GM19397 (cell line): ENCODE measurements at regions not wholly inside any gene's neighbourhood (a gene's known extent, or its start where the extent isn't known, plus 50 kb on each side); places are given as distances from the start of the nearest gene placed in this dataset.
A peak's percentile ranks its signal among the peaks of the same experiment; 100 is the strongest.
"Not testable (repeated sequence)": the region's sequence is repeated elsewhere in the genome, so short reads cannot be mapped to it uniquely, and the experiment has no call there.

Experiments used
- ATAC-seq: cut with Tn5 transposase; IDR thresholded peaks from one replicate; pipeline ENCODE4 v1.9.1; 2021; ENCODE audit warnings: mild to moderate bottlenecking, moderate library complexity; ENCODE audit not compliant: unreplicated experiment

DNA sequence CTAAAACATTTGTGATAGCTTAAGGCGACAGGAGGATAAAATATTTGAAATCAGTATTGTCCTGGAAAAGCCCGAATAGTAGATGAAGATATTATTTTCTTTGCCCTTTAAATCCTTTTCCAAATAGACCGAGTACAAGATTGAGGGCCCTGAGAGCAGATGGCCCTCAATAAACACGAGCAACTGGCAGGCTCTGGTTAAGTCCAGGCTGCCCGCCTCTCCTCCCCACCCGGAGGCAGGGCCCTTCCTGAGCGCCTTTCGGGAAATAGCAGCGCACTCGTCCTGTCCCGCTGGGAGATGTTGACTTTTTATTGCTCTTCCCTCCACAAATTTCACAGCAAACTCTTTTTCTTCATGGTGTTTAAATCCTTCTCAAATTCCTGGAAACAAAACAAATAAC, 50.8 kb upstream of the MAX start:
- no peak for ATAC-seq

DNA sequence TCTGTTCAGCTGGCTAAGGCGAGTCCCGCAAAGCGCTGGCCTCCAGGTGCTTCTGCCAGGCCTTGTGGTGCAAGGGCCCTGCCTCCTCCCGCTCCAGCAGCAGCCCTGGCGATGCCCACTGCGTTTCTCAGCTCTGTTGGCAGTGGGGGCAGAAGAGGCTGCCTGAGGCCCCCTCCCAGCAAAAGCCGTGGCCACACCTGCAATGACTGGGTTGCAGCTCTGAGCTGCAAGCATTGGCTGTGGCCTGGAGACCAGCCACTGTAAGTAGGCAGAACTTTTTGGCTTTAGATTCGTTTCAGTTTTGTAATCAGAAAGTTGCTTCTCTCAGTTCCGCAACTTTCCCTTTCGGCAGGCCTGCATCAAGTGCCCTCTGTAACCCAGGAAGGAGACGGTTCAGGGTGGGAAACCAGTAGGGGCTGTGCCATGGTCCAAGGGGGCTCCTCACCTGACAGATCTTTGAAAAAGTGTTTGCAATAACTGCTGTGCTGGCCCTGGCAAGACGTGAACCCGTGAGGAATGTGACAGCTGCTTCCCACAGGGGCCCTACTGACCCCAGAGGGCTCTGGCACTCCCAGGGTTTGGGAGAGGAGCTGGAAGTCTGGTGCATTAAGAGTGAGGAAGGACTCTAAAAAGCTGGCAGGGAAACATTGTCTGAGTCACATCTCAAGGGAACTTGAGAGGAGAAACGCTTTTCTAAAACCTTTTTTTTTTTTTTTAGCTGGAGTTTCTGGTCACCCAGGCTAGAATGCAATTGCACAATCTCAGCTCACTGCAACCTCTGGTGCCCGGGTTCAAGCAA, 54.5 kb upstream of the MAX start:
- ATAC-seq = peak; percentile 44

DNA sequence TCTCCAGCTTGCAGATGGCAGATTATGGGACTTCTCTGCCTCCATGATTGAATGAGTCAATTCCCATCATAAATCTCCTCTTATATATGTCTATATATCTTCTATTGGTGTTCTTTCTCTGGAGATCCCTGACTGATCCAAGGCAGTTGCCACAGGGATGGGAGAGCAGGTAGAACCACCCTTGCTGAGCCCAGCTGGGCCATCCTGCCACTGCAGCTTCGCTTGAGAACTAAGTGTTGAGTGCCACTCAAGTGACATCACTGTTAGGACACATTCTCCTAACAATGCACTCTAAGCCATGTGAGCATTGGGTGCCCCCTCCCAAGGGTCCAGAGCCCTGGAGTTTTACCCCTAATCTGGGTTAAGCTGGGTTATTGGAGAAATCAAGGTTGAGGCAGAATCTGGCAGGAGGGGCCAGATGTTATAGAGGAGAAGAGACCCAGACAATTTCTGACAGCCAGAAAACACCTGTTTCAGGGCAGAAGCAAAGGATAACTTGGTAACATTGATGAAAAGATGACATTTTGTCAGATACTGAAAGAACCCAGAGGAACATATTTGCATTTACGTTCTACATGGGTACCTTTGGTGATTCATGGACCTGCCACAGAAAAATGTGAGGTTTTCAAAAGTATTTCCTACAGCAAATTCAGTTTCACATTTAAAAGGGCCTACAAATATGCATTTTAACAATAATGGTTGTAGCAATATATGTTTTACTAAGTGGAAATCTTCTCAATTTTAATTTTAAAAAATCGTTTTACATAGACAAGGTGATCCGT, 57.2 kb upstream of the MAX start:
- peak; percentile 64 for ATAC-seq

DNA sequence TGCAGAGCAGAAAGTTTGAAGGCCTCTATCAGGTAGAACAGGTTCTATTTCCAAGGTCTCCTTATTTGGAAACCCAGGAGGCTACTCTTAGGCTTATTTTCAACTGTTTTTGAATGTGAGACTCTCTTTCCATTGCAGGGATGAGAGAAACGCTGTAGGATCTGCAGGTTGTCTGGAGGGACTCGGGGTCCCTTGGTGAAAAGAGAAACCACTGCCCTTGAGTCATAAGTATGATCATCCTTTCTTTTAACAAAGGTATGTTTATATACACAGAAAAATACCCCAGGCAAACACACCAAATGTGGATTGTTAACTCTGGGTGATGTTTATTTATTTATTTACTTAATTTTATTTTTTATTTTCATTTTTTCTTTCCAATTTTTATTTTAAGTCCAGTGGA, 57.8 kb upstream of the MAX start:
- no peak for ATAC-seq

DNA sequence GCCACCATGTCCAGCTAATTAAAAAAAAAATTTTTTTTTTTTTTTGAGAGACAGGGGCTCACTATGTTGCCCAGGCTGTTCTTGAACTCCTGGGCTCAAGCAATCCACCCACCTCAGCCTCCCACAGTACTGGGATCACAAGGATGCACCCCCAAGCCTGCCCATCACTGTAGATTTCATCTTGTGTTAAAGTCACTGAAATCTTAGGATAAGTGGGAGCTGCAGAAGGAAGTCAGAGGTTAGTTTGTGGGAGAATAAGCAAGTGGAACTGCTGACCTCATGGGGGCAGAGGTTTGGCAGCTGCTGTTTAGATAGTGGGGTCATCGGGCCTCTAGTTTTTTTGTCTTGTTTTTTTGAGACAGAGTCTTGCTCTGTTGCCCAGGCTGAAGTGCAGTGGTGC, 59.7 kb upstream of the MAX start:
- ATAC-seq = no peak

DNA sequence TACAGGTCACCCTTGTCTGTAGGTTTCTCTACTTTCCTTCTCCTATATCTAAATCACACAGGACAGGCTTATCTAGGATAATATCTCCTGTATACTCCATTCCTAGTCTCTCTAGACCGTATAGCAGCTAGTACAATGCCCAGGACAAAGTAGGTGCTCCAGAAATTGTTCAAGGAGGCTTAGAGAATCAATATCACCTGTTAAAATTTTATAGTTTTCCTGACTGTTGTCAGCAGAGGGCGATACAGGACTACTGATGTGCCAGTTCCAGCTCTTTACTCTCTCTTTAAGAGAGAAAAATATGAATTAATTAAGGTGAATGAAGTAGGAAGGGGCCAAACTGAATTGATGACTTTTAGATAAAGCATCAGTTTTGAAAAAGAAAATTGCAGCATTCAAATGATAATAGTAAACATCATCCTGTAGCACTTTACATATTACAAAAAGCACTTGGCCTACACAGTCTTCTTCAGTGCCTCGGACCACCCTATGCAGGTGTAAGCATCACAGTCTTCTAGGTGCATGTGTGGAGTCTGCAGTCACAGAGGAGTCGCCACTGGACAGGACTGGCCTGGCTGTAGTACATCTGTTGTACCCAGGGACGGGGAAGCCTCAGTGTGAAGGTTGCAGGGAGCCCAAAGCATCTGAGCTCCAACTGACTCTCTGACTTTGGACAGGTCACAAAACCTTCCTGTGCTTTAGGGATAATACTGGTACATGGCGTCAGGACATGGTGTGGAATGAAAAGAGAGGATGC, 61.9 kb upstream of the MAX start:
- no peak for ATAC-seq

DNA sequence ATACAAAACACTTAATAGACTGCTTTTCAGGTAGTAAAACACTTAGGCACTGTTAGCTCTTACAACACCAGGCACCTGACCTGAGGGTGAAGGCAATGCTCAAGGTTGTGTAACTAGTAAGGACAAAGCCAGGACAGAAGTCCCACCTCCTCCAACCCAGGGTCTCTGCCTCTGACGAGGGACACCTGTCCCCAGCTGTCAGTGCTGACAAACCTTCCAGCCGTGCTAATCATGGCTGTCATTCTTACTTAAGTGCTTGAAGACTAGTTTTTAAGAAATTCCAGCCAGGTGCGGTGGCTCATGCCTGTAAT, 62.5 kb upstream of the MAX start:
- no peak for ATAC-seq

DNA sequence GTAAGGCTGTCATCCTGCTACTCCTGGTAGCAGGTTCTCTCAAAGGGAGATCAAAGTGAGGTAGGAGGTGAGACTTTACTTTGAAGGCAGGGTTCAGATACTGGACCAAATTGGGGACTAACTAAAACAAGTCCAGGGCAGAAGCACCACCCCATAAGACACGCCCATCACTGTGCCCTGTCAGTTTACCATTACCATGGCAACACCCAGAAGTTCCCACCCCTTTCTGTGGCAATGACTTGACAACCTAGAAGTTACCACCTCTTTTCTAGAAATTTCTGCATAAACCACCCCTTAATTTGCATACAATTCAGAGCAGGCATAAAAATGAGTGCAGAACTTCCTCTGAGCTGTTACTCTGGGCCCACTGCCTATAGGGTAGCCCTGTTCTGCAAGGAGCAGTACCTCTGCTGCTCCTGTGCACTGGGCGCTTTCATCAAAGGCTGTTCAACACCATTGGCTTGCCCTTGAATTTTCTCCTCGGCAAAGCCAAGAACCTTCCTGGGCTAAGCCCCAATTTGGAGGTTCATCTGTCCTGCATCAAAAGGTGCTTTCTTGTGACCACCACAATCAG, 64.8 kb upstream of the MAX start:
- ATAC-seq = no peak

DNA sequence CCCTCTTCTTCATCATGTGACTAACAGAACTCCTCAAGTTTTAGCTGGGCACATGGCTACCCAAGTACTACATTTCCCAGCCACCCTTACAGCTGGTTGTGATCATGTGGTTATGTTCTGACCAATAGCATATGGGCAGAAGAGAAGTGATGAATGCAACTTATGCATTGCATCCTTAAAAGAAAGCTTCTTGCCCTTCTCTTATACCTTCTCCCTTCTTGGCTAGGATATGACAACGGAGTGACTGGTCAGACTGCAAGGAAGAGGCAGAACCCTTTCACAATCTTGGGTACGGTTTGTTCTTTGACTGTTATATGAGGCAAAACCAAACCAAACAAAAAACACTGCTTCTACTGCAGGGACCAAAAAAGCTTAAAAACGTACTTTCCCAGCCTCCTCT, 66.5 kb upstream of the MAX start:
- no peak for ATAC-seq

DNA sequence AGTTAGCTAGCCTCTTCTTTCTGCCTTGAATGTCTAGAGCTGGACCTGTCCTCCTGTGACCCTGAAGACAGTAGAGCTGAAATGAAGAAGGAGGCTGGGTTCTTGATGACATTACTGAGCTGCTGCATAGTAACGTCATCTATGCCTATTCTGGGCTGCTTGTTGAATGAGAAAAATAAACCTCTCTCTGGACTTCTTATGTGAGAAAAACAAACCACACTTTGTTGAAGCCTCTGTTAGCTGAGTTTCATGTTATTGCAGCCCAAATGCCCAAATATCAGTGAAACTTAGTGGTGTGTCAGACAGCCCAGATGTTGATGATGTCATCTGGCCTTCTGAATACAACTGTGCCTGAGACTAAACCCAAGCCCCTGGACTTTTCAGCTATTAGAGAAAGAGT, 67.0 kb upstream of the MAX start:
- ATAC-seq = peak; percentile 84

DNA sequence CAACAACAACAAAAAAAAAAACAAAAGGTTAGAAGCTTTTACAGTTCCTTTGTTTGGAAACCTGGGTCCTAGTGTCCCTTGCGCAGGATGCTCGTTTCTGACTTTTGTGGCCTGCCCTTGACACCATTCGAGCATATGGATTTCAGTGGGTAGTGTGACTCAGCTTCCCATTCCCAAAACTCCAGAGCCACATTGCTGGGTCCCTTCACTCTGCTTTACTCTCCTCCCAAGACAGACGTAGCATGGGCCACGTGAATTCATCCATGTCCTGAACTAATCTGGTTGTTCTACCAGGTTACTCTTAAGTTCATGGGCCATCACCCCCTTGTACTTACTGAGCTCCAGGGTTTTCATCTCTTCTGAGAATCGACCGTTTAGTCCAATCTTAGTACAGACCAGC, 68.0 kb upstream of the MAX start:
- no peak for ATAC-seq

DNA sequence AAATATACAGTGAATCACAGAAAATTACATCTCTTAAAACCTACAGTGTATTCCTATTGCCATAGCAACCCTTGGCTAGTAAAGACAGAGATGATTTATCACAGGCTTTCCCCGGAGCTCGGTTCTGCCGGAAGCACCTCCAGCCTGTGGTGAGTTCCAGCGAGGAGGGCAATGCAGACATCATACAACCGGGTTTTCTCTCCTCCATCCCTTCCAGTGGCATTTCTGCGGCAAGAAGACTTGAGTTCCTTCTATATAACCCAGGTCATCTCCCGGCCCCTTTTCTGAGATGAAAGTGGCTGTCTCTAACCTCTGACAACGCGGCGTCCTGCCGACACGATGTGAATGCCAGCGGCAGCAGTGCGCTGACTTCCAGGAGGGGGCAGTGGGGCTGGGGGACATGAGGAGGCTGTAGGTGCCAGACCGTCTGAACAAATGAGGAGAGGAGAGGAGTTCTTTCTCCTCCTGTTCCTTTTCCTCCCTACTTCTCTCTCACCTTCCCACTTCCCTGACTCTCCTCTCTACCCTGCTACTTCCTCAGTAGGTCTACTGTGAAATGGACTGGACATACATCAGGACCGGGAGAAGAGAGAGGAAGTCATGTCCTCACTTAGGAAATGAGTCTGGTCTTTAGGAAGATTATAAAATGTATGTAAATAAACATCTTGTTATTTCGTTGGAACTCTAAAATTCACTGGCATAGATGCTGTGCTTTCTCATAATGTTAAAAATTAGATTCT, 68.6 kb upstream of the MAX start:
- ATAC-seq = no peak

DNA sequence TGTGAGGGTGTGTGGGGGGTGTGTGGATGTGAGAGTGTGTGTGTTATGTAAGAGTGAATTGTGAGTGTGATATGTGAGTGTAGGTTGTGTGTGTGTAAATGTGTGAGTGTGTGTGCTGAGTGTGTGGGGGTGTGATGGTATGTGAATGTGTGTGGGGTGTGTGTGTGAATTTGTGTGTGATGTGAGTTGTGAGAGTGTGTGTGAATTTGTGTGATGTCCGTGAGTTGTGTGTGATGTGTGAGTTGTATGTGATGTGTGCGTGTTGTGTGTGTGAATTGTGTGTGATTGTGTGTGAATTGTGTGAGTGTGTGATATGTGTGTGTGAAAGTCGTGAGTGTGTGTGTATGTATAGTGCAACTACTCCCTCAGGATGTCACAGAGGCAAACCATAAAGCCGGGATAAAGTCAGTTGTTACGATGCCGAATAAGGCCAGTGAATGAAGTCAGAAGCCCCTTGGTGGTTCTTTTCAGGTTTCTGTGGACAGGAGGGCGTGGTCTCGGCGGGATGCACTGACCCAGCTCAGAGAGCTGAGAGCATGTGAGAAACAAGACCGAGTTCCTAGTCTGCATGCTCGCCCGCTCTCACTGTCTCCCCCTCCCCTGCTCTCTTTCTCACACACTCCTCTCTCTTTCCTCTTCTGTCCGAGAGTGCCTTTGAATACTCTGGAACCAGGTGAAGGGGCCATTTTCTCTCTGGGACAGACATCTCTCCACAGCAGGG, 71.8 kb upstream of the MAX start:
- no peak for ATAC-seq

DNA sequence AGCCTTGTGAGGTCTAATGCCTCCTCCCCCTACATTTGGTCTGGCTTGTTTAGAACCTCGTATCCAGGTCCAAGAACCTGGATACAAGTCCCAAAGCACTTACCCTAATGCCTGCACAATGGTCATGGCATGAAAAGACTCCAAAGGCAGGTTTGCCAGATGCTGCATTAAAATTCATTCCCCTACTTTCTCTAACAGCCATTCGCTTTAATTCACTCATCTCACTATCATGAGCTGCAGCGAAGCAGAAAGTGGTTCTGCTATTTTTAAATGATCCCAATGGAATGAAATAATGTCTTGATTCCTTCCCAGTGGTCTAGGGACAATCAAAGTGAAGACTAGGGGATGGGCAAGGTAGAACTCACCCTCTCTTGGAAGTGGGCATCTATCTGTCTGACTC, 72.5 kb upstream of the MAX start:
- no peak for ATAC-seq

DNA sequence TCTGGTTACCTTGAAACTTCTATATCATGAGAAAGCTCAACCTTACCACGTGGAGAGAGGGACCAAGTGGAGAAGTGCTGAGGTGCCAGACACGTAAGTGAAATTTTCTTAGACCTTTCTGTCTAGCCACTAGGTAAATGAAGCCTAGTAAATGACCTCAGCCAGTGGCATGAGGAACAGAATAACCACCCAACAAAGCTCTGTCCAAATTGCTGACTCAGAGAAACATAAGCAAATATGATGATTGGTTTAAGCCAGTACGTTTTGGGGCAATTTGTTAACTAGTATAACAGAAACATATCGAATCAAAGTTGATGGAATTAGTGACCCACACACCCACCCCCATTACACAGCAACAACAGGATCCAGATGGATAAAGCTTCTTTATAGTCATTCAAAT, 75.2 kb upstream of the MAX start:
- ATAC-seq = no peak

DNA sequence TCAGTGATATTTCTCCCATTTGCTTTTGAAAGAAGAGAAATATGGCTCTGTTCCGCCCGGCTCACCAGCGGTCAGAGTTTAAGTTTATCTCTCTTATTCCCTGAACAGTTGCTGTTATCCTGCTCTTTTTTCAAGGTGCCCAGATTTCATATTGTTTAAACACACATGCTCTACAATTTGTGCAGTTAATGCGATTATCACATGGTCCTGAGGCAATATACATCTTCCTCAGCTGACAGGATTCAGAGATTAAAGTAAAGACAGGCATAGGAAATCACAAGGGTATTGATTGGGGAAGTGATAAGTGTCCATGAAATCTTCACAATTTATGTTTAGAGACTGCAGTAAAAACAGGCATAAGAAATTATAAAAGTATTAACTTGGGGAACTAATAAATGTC, 76.9 kb upstream of the MAX start:
- not testable (repeated sequence) for ATAC-seq

DNA sequence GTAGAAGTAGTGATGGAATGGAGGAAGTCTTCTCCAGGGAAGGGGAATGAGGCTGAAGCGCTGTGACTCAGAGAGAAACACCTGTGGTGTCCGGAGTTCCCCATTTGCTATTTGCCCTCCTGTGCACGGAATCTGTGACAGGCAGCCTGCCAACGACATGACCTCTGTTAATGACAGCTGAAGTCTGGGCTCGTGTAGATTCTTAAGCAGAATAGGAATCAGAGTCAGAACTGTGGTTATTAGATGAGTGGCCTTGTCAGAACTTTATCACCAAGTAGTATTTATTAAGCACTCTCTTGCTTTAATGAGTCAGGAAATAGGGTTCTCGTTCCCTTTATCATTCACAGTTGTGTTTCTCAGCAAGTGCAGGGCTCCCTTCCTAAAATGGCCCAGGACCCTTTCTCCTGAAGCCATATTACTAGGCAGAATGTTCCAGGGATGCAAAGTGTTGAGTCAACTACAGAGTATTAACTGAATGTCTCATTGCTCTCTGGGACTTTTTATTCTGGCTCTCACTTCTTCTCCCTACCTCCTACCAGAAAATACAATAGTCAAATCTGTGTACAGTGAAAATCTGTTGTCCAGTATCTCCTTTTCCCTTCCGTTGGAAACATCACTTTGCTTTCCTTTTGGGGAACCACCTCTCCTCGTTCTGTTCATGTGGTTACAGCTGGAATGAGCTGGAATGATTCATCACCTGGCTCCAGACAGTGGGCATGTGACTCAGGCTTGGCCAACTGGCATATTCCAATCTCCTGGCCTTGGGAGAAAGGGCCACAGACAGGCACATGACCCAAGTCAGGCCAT, 77.8 kb upstream of the MAX start:
- ATAC-seq = peak; percentile 95

DNA sequence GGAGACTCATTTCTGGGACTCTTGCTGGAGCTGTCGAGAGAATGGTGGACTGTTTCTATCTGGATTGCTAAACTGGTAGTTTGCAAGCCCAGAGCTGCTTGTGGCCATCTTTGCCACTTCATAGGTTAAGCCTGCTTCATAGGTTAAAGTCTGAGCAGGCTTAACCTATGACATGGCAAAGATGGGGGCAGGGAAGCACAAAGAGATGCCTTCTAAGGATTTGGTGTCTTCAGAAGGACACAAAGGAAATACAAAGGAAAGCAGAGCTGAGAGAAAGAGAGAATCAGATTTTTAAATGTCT, 78.4 kb upstream of the MAX start:
- ATAC-seq = no peak

DNA sequence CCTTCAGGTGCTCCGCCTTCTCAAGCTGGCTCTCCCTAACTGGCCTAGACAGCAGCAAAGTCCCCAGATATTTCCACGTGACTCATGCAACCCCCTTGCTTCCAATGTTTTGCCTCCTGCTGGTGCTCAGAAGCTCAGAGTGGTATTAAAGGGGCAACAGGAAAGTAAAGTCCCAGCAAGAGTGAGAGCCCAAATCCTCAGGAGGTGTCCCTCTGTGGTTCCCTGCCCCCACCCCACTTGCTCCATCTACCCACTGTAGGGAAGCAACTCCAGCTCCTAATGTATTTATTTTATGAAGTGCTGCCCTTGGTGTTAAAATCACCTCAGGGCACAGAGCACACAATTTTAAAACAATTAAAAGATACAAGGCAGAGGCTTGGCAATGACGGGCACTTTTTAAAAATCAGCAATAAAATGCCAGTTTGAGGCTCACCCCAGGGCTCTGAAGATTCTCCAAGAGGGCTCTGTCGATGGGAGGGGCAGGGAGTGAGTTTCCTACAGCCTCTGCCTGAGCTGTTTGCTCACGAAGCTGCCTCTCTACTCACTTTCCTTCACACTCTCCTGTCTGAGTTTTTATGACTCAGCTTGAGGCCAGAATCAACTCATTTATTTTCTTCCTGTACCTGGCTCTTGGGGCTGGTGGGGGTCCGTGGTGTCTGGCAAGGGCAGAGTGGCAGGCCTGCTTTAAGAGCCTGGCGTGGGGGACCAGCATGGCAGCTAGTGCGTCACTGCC, 81.9 kb upstream of the MAX start:
- ATAC-seq = no peak
